ENCODE measurements at regions not wholly inside any gene's neighbourhood (a gene's known extent, or its start where the extent isn't known, plus 50 kb on each side); places are given as distances from the start of the nearest gene placed in this dataset.

- in situ Hi-C loops (cut with HindIII; ENCODE audit: low sequenced_read_pairs), result loop anchor here (10.0 kb wide), 1 partner anchor 355 kb away; no protein-coding TSS in a partner anchor
Measured at GRCh38 chr2:43129676-43130547, 96.5 kb downstream of the ZFP36L2 start.

- in situ Hi-C loops (cut with HindIII; ENCODE audit: low sequenced_read_pairs), result loop anchor here (10.0 kb wide), 1 partner anchor 356 kb away; no protein-coding TSS in a partner anchor
Measured at GRCh38 chr2:43128559-43128955, 97.8 kb downstream of the ZFP36L2 start.

- in situ Hi-C loops (cut with HindIII; ENCODE audit: low sequenced_read_pairs), result loop anchor here (10.0 kb wide), 1 partner anchor 357 kb away; no protein-coding TSS in a partner anchor
Measured at GRCh38 chr2:43127941-43128558, 98.4 kb downstream of the ZFP36L2 start.

GRCh38 chr2:43127208-43127940 lies 99.0 kb downstream of the ZFP36L2 start:
- in situ Hi-C loops (cut with HindIII; ENCODE audit: low sequenced_read_pairs), result loop anchor here (10.0 kb wide), 1 partner anchor 357 kb away; no protein-coding TSS in a partner anchor

- in situ Hi-C loops (cut with HindIII; ENCODE audit: low sequenced_read_pairs), result loop anchor here (10.0 kb wide), 1 partner anchor 358 kb away; no protein-coding TSS in a partner anchor
Measured at GRCh38 chr2:43126817-43127207, 99.6 kb downstream of the ZFP36L2 start.

- in situ Hi-C loops (cut with HindIII; ENCODE audit: low sequenced_read_pairs), result loop anchor here (10.0 kb wide), 1 partner anchor 359 kb away; no protein-coding TSS in a partner anchor
Measured at GRCh38 chr2:43125090-43125998, 101.1 kb downstream of the ZFP36L2 start.

GRCh38 chr2:43124687-43125057 lies 101.7 kb downstream of the ZFP36L2 start:
- in situ Hi-C loops (cut with HindIII; ENCODE audit: low sequenced_read_pairs), result loop anchor here (10.0 kb wide), 1 partner anchor 360 kb away; no protein-coding TSS in a partner anchor

GRCh38 chr2:43123981-43124686 lies 102.3 kb downstream of the ZFP36L2 start:
- in situ Hi-C loops (cut with HindIII; ENCODE audit: low sequenced_read_pairs), result loop anchor here (10.0 kb wide), 1 partner anchor 361 kb away; no protein-coding TSS in a partner anchor

- in situ Hi-C loops (cut with HindIII; ENCODE audit: low sequenced_read_pairs), result loop anchor here (10.0 kb wide), 1 partner anchor 361 kb away; no protein-coding TSS in a partner anchor
Measured at GRCh38 chr2:43123486-43123885, 102.9 kb downstream of the ZFP36L2 start.

GRCh38 chr2:43123028-43123427 lies 103.4 kb downstream of the ZFP36L2 start:
- in situ Hi-C loops (cut with HindIII; ENCODE audit: low sequenced_read_pairs), result loop anchor here (10.0 kb wide), 1 partner anchor 362 kb away; no protein-coding TSS in a partner anchor

- in situ Hi-C loops (cut with HindIII; ENCODE audit: low sequenced_read_pairs), result loop anchor here (10.0 kb wide), 1 partner anchor 363 kb away; no protein-coding TSS in a partner anchor
Measured at GRCh38 chr2:43121580-43122314, 104.7 kb downstream of the ZFP36L2 start.

- in situ Hi-C loops (cut with HindIII; ENCODE audit: low sequenced_read_pairs), result loop anchor here (10.0 kb wide), 1 partner anchor 285 kb away; no protein-coding TSS in a partner anchor
Measured at GRCh38 chr2:43119303-43119702, 107.1 kb downstream of the ZFP36L2 start.

GRCh38 chr2:43117521-43118143 lies 108.8 kb downstream of the ZFP36L2 start:
- in situ Hi-C loops (cut with HindIII; ENCODE audit: low sequenced_read_pairs), result loop anchor here (10.0 kb wide), 1 partner anchor 283 kb away; no protein-coding TSS in a partner anchor

GRCh38 chr2:43116988-43117387 lies 109.4 kb downstream of the ZFP36L2 start:
- in situ Hi-C loops (cut with HindIII; ENCODE audit: low sequenced_read_pairs), result loop anchor here (10.0 kb wide), 1 partner anchor 282 kb away; no protein-coding TSS in a partner anchor

- in situ Hi-C loops (cut with HindIII; ENCODE audit: low sequenced_read_pairs), result loop anchor here (10.0 kb wide), 1 partner anchor 281 kb away; no protein-coding TSS in a partner anchor
Measured at GRCh38 chr2:43115881-43116280, 110.5 kb downstream of the ZFP36L2 start.

- in situ Hi-C loops (cut with HindIII; ENCODE audit: low sequenced_read_pairs), result loop anchor here (5.0 to 10.0 kb wide), 2 partner anchors 42 to 279 kb away; no protein-coding TSS in a partner anchor
Measured at GRCh38 chr2:43114210-43114609, 112.2 kb downstream of the ZFP36L2 start.

GRCh38 chr2:43111788-43112554 lies 114.4 kb downstream of the ZFP36L2 start:
- in situ Hi-C loops (cut with HindIII; ENCODE audit: low sequenced_read_pairs), result loop anchor here (5.0 to 10.0 kb wide), 2 partner anchors 40 to 277 kb away; no protein-coding TSS in a partner anchor
